Progenitor cell of endocrine pancreas (in vitro differentiated cells): ENCODE measurements at regions not wholly inside any gene's neighbourhood (a gene's known extent, or its start where the extent isn't known, plus 50 kb on each side); places are given as distances from the start of the nearest gene placed in this dataset.

Experiments
- DNase-seq: peaks from one replicate; pipeline ENCODE4 v3.0.0; 2021; ENCODE audit warnings: low spot score; ENCODE audit not compliant: unreplicated experiment
- H3K27ac Mint-ChIP-seq: 2 replicates; pipeline ENCODE4 v1.8.0; 2021; ENCODE audit warnings: mild to moderate bottlenecking, moderate library complexity, mixed read lengths
- H3K27me3 Mint-ChIP-seq: 2 replicates; pipeline ENCODE4 v1.8.0; 2021; ENCODE audit warnings: mixed read lengths
- H3K36me3 Mint-ChIP-seq: 2 replicates; pipeline ENCODE4 v1.8.0; 2022; ENCODE audit warnings: mixed read lengths; ENCODE audit not compliant: insufficient read depth
- H3K4me1 Mint-ChIP-seq: 2 replicates; pipeline ENCODE4 v1.8.0; 2021; ENCODE audit warnings: low read depth, mixed read lengths
- H3K4me3 Mint-ChIP-seq: 2 replicates; pipeline ENCODE4 v1.8.0; 2021; ENCODE audit warnings: low read depth, mild to moderate bottlenecking, moderate library complexity, mixed read lengths
- H3K9me3 Mint-ChIP-seq: 2 replicates; pipeline ENCODE4 v1.8.0; 2021; ENCODE audit warnings: low read depth, mixed read lengths
- TF ChIP-seq, protein P1 (sequence below): fragments of 200-600 bp; sonication (generic); IDR thresholded peaks from one replicate; pipeline ENCODE4 v1.5.0; 2021; ENCODE audit warnings: antibody characterized with exemption, mild to moderate bottlenecking; ENCODE audit not compliant: unreplicated experiment

DNA sequence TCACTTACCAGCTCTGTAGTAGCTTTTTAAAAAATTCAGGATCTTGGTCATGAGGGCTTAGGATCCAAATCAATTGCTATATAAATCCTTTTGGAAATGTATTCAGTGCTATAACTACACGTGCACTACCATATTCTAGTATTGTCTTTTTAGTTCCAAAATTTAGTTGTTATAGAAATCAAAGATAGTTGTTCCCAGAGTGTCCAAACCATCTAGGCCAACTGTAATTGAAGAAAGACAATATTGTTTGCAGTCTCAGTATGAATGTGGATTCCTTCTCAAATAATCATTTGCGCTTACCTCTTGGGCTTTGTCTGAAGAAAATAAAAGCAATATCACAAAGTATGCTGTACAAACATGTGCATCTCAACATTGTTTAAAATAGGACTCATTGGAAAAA, 184.1 kb upstream of the EDNRB start:
- Mint-ChIP-seq H3K4me3 (no peak overlapping the region), H3K27me3 (no peaks in the 10 kb centered on the region), H3K4me1 (no peaks in the 10 kb centered on the region), H3K36me3 (no peaks in the 10 kb centered on the region), H3K27ac (no peak overlapping the region), H3K9me3 (peaks cover 5% of the 10 kb centered on the region)
- TF ChIP-seq, protein P1, sequence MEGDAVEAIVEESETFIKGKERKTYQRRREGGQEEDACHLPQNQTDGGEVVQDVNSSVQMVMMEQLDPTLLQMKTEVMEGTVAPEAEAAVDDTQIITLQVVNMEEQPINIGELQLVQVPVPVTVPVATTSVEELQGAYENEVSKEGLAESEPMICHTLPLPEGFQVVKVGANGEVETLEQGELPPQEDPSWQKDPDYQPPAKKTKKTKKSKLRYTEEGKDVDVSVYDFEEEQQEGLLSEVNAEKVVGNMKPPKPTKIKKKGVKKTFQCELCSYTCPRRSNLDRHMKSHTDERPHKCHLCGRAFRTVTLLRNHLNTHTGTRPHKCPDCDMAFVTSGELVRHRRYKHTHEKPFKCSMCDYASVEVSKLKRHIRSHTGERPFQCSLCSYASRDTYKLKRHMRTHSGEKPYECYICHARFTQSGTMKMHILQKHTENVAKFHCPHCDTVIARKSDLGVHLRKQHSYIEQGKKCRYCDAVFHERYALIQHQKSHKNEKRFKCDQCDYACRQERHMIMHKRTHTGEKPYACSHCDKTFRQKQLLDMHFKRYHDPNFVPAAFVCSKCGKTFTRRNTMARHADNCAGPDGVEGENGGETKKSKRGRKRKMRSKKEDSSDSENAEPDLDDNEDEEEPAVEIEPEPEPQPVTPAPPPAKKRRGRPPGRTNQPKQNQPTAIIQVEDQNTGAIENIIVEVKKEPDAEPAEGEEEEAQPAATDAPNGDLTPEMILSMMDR, result no peak
- DNase-seq, result no peak

GRCh38 chr13:78102121-78102677, 183.6 kb upstream of the EDNRB start:
- DNase-seq, result no peak
- no peaks in the 10 kb centered on the region for H3K4me1 Mint-ChIP-seq
- TF ChIP-seq, protein P1, result no peak
- no peak overlapping the region for H3K27ac Mint-ChIP-seq
- no peaks in the 10 kb centered on the region for H3K36me3 Mint-ChIP-seq
- no peak overlapping the region for H3K4me3 Mint-ChIP-seq
- no peaks in the 10 kb centered on the region for H3K27me3 Mint-ChIP-seq
- H3K9me3 Mint-ChIP-seq, result peaks cover 5% of the 10 kb centered on the region

DNA sequence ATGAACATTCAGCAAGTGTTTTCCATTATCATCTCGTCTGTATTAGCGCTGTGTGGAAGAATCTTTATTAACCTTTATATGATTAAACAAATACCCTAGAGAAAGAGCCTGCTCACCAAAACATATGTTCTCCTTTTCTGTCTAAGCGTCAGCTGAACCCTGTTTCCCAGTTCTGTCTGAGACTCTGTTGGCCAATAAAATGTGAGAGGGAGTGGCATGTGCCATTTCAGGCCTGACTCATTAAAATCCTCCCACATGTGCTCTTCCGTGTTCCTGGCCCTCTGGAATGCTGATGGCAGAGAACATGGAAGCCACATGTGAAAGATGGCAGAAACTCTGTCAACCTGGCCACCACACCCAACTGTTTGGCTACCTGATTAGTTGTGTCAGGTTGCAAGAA, 181.9 kb upstream of the EDNRB start:
- Mint-ChIP-seq H3K4me3 (no peak overlapping the region), H3K36me3 (no peaks in the 10 kb centered on the region)

GRCh38 chr13:78098249-78098648, 179.6 kb upstream of the EDNRB start:
- Mint-ChIP-seq H3K36me3 (no peaks in the 10 kb centered on the region), H3K27ac (no peak overlapping the region), H3K9me3 (peaks cover 5% of the 10 kb centered on the region), H3K4me1 (no peaks in the 10 kb centered on the region), H3K4me3 (no peak overlapping the region), H3K27me3 (no peaks in the 10 kb centered on the region)
- TF ChIP-seq, protein P1, result no peak
- DNase-seq, result no peak

More for the DNA sequence above, 181.9 kb upstream of the EDNRB start:
- TF ChIP-seq, protein P1, result no peak
- DNase-seq, result no peak
- peaks cover 5% of the 10 kb centered on the region for H3K9me3 Mint-ChIP-seq
- H3K27me3 Mint-ChIP-seq, result no peaks in the 10 kb centered on the region
- H3K4me1 Mint-ChIP-seq, result no peaks in the 10 kb centered on the region
- H3K27ac Mint-ChIP-seq, result no peak overlapping the region

GRCh38 chr13:78096221-78096620, 177.6 kb upstream of the EDNRB start:
- H3K4me1 Mint-ChIP-seq, result no peaks in the 10 kb centered on the region
- H3K27me3 Mint-ChIP-seq, result no peaks in the 10 kb centered on the region
- no peaks in the 10 kb centered on the region for H3K36me3 Mint-ChIP-seq
- peaks cover 5% of the 10 kb centered on the region for H3K9me3 Mint-ChIP-seq
- TF ChIP-seq, protein P1, result no peak
- H3K4me3 Mint-ChIP-seq, result no peak overlapping the region
- DNase-seq, result no peak
- no peak overlapping the region for H3K27ac Mint-ChIP-seq
